ENCODE measurements at regions not wholly inside any gene's neighbourhood (a gene's known extent, or its start where the extent isn't known, plus 50 kb on each side); places are given as distances from the start of the nearest gene placed in this dataset.

GRCh38 chr6:76584121-76584520 lies 511.7 kb upstream of the IMPG1 start:
- TF ChIP-seq POLR2AphosphoS5 (IDR thresholded peaks at IDR 0.05; ENCODE audit: low read depth, low read length) (no peak), FOXP2 (optimal IDR thresholded peaks at IDR 0.05; ENCODE audit: borderline replicate concordance, extremely low read depth, extremely low read length, insufficient read depth) (no peak), SIN3A (IDR thresholded peaks at IDR 0.05; ENCODE audit: borderline replicate concordance, insufficient read depth, low read length) (no peak), TAF1 (IDR thresholded peaks at IDR 0.05; ENCODE audit: borderline replicate concordance, insufficient read depth, low read length) (no peak), REST (IDR thresholded peaks at IDR 0.05; ENCODE audit: insufficient read depth in 1 of 2, low read depth in 2 of 2, low read length in 2 of 2) (no peak)

GRCh38 chr6:76578746-76579145 lies 506.3 kb upstream of the IMPG1 start:
- TF ChIP-seq REST (IDR thresholded peaks at IDR 0.05; ENCODE audit: insufficient read depth in 1 of 2, low read depth in 2 of 2, low read length in 2 of 2), result no peak
- TF ChIP-seq SIN3A (IDR thresholded peaks at IDR 0.05; ENCODE audit: borderline replicate concordance, insufficient read depth, low read length), result no peak
- TF ChIP-seq TAF1 (IDR thresholded peaks at IDR 0.05; ENCODE audit: borderline replicate concordance, insufficient read depth, low read length), result no peak
- no peak for TF ChIP-seq POLR2AphosphoS5 (IDR thresholded peaks at IDR 0.05; ENCODE audit: low read depth, low read length)
- no peak for TF ChIP-seq FOXP2 (optimal IDR thresholded peaks at IDR 0.05; ENCODE audit: borderline replicate concordance, extremely low read depth, extremely low read length, insufficient read depth)

GRCh38 chr6:76574746-76575145 lies 502.3 kb upstream of the IMPG1 start:
- TF ChIP-seq REST (IDR thresholded peaks at IDR 0.05; ENCODE audit: insufficient read depth in 1 of 2, low read depth in 2 of 2, low read length in 2 of 2) (no peak), POLR2AphosphoS5 (IDR thresholded peaks at IDR 0.05; ENCODE audit: low read depth, low read length) (no peak), TAF1 (IDR thresholded peaks at IDR 0.05; ENCODE audit: borderline replicate concordance, insufficient read depth, low read length) (no peak), SIN3A (IDR thresholded peaks at IDR 0.05; ENCODE audit: borderline replicate concordance, insufficient read depth, low read length) (no peak), FOXP2 (optimal IDR thresholded peaks at IDR 0.05; ENCODE audit: borderline replicate concordance, extremely low read depth, extremely low read length, insufficient read depth) (no peak)

GRCh38 chr6:76565932-76566331 lies 493.5 kb upstream of the IMPG1 start:
- no peak for TF ChIP-seq TAF1 (IDR thresholded peaks at IDR 0.05; ENCODE audit: borderline replicate concordance, insufficient read depth, low read length)
- TF ChIP-seq FOXP2 (optimal IDR thresholded peaks at IDR 0.05; ENCODE audit: borderline replicate concordance, extremely low read depth, extremely low read length, insufficient read depth), result no peak
- no peak for TF ChIP-seq SIN3A (IDR thresholded peaks at IDR 0.05; ENCODE audit: borderline replicate concordance, insufficient read depth, low read length)
- no peak for TF ChIP-seq POLR2AphosphoS5 (IDR thresholded peaks at IDR 0.05; ENCODE audit: low read depth, low read length)
- TF ChIP-seq REST (IDR thresholded peaks at IDR 0.05; ENCODE audit: insufficient read depth in 1 of 2, low read depth in 2 of 2, low read length in 2 of 2), result no peak

- no peak for TF ChIP-seq POLR2AphosphoS5 (IDR thresholded peaks at IDR 0.05; ENCODE audit: low read depth, low read length)
- no peak for TF ChIP-seq TAF1 (IDR thresholded peaks at IDR 0.05; ENCODE audit: borderline replicate concordance, insufficient read depth, low read length)
- TF ChIP-seq SIN3A (IDR thresholded peaks at IDR 0.05; ENCODE audit: borderline replicate concordance, insufficient read depth, low read length), result no peak
- TF ChIP-seq FOXP2 (optimal IDR thresholded peaks at IDR 0.05; ENCODE audit: borderline replicate concordance, extremely low read depth, extremely low read length, insufficient read depth), result no peak
- no peak for TF ChIP-seq REST (IDR thresholded peaks at IDR 0.05; ENCODE audit: insufficient read depth in 1 of 2, low read depth in 2 of 2, low read length in 2 of 2)
Observed at GRCh38 chr6:76553256-76553655, 480.8 kb upstream of the IMPG1 start.

Measured in PFSK-1 (cell line).